NCI-H82 treated with DMSO at 0.1 percent for 48 hours (cell line): ENCODE measurements at regions not wholly inside any gene's neighbourhood (a gene's known extent, or its start where the extent isn't known, plus 50 kb on each side); places are given as distances from the start of the nearest gene placed in this dataset.
A peak's percentile ranks its signal among the peaks of the same experiment; 100 is the strongest.

Experiments used
- DNase-seq: peaks from one replicate; lab custom pipeline; 2025; ENCODE audit not compliant: unreplicated experiment; lab: John Stamatoyannopoulos, UW

- no peak for DNase-seq
These were observed 166.7 kb downstream of the ALG10 start for GRCh38 chr12:34188974-34189373.

GRCh38 chr12:34190054-34190453, 167.8 kb downstream of the ALG10 start:
- DNase-seq = no peak

- no peak for DNase-seq
These were observed 176.6 kb downstream of the ALG10 start for GRCh38 chr12:34198924-34199323.

GRCh38 chr12:34203866-34204620, 181.7 kb downstream of the ALG10 start:
- DNase-seq = no peak

- no peak for DNase-seq
These were observed 182.6 kb downstream of the ALG10 start for GRCh38 chr12:34204830-34205285.

GRCh38 chr12:34205401-34205800, 183.1 kb downstream of the ALG10 start:
- DNase-seq = no peak

- no peak for DNase-seq
These were observed 183.9 kb downstream of the ALG10 start for GRCh38 chr12:34206061-34206785.

- no peak for DNase-seq
These were observed 185.6 kb downstream of the ALG10 start for GRCh38 chr12:34207858-34208257.

GRCh38 chr12:34208331-34209258, 186.3 kb downstream of the ALG10 start:
- no peak for DNase-seq

GRCh38 chr12:34209259-34209835, 187.1 kb downstream of the ALG10 start:
- no peak for DNase-seq

GRCh38 chr12:34210183-34210582, 187.9 kb downstream of the ALG10 start:
- no peak for DNase-seq

- DNase-seq = no peak
These were observed 188.6 kb downstream of the ALG10 start for GRCh38 chr12:34210689-34211530.

- DNase-seq = no peak
These were observed 190.4 kb downstream of the ALG10 start for GRCh38 chr12:34212651-34213050.

- DNase-seq = no peak
These were observed 191.7 kb downstream of the ALG10 start for GRCh38 chr12:34214011-34214410.

GRCh38 chr12:34215213-34215892, 193.1 kb downstream of the ALG10 start:
- DNase-seq = no peak

- no peak for DNase-seq
These were observed 193.6 kb downstream of the ALG10 start for GRCh38 chr12:34215893-34216285.

- DNase-seq = no peak
These were observed 195.4 kb downstream of the ALG10 start for GRCh38 chr12:34217660-34218059.

- peak; percentile 0 for DNase-seq
These were observed 196.1 kb downstream of the ALG10 start for GRCh38 chr12:34218193-34219045.
